ENCODE measurements at regions not wholly inside any gene's neighbourhood (a gene's known extent, or its start where the extent isn't known, plus 50 kb on each side); places are given as distances from the start of the nearest gene placed in this dataset.

GRCh38 chr2:226515344-226516055 is 284.1 kb downstream of the IRS1 start:
- no peak for DNase-seq

GRCh38 chr2:226514895-226515294 is 284.7 kb downstream of the IRS1 start:
- no peak for DNase-seq

GRCh38 chr2:226511311-226511710 is 288.3 kb downstream of the IRS1 start:
- DNase-seq, result no peak

DNA sequence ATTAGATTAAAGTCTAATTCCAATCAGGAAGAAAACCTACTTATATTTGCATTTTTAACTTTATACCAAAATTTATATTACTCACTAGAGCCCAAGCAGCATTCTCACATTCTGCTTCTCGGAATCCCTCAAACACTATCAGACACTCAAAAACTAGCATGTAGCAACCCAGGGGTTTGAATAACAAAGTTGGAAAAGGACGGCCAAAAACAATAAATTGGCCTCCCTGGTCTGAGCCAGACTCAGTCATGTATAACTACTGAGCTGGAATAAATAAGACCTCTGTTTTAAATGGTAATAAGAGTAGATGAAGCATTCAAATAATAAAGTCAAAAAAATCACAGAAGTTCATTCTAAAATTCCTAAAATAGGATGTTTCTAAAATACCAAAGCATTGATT is 290.9 kb downstream of the IRS1 start:
- no peak for DNase-seq

DNA sequence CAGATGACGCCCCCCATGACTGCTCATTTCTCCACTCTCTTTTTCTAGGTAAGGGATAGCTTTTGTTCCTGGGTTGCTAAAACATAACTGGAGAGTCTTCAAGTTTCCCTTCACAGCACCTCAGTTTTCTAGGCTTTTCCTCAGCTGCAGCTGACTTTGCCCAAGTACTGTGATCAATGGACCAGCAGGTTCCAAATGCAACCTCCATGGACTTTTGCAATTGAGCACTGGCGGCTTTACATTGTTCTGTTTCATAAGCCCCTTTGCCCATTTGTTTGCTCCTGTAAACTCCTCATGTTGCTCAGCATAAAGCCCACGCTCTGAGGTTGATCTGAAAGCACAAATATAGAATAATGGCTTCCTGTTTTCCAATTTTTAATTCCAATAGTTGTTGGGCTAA is 291.6 kb downstream of the IRS1 start:
- no peak for DNase-seq

GRCh38 chr2:226497146-226497909 is 302.3 kb downstream of the IRS1 start:
- DNase-seq, result no peak

GRCh38 chr2:226496273-226496550 is 303.4 kb downstream of the IRS1 start:
- DNase-seq, result no peak

GRCh38 chr2:226495466-226496272 is 304.0 kb downstream of the IRS1 start:
- DNase-seq, result no peak

- DNase-seq, result no peak
These were observed 308.5 kb downstream of the IRS1 start for GRCh38 chr2:226491112-226491511.

DNA sequence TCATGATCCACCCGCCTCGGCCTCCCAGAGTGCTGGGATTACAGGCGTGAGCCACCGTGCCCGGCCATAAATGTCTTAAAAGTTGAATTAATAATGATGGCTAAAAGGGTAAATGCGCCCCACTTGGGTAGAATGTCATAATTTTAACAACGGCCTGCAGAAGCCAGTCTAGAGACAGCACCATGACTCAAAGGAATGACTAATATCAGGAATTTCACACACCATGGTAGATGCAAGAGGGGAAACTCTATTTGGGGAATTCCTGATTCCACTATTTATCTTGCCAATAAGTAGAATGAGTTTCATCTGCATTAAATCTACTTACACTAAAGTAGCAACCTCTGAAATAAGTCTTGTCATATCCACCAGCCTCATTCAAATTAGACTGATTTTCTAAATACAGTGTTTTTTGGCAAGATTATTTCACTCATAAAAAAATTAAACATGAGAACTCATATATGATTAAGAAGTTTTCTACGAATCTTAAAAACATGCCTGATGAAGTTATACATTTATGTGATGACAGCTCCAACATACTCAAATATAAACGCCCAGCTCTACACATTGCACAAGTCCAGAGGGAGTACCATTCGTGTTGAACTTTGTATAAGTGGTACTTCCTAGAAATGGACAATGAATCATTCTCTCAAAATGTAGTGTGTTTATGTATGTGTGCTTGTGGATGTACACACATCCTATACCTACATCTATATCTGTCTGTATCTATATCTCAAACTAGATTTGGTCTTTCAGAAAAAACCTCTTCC is 309.7 kb downstream of the IRS1 start:
- DNase-seq, result no peak

DNA sequence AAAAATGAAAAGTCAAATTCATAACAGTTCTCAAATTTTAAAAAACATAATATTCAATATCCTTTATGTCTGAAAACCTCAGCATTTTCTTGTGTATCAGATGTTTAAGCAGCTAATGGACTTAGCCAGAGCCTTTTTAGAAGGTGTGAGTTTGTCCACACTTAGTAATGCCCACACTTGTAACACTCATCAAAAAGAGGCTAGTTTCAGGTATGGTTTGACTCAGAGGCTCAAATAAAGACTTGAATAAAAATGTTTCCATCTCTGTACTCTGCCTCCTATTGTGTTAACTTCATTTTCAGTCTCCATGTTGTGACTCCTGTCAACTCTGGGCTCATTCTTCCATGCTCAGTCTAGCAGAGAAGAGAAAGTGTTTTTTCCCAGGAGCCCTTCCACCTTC is 311.6 kb downstream of the IRS1 start:
- no peak for DNase-seq

DNA sequence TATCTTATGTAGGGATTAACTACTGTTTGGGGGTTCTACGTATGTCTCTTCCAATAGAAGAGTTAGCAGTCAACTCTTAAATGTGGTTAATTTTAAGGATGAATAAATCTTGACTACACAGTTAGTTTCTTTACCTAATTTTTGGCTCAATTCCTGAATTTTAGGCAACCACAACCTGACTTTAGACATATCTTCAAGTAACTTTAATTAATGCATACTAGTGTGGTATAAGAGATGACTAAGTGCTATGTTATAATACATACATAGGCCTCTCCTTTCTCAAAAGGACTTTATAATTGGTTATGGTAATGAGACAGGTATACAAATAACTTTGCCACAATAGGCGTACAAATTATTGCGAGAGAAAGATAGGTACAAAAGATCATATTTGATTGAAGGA is 312.0 kb downstream of the IRS1 start:
- no peak for DNase-seq

DNA sequence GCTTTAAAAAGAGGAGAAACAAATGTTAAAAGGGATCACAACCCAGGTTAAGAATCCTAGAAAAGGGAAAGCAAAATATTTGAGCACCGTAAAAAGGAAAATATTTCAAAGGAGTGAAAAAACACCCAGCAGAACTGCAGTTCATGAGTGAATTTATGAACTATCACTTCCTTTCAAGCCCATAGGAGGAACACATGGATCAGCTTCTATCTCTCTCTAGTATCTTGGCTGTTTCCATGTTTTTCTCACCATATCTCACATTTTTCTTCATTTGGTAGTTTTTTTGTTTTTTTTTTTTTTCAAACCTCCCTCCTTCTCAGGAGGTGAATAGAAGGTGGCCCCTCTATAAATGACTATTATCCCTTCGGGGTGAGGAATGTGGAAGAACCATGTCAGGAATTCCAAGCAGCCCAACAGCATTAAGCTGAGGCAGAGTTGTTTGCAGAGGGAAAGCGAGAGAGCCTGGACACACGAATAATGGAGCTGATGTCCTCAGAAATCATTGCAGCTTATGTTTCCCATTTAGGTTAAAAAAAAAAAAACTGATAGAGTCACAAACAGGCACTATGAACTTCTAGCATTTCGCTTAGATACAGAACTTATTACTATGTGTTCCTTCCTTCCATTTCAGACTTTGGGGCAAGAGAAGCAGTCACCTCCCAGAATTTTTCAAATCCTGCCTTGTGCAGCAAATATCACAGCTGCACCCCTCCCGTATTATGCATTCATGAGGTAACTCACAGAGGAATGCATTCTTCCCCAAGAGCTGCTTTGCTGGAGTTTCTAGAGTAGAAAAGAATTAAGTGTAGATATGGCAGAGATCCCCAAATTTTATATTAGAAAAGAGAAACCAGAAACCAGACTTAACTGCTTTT is 315.6 kb downstream of the IRS1 start:
- DNase-seq, result no peak

DNA sequence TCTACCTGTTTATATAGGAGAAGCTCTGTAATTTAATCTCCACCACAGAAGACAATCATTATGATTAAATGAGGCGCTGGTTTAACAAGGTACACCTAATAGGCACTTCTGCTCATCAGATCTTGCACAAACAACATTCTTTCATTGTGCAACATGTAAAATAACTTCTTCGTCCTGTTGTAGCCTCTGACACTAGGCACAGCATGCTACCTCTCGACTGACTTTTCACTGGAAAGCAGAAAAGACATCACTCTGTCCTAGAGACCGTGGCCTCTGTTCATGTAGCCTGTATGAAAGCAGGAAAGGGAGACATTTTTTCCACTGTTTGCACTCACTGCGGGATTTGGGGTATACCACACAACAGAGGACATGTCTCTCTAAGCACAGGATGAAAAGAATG is 316.5 kb downstream of the IRS1 start:
- no peak for DNase-seq

GRCh38 chr2:226478109-226478809 is 321.4 kb downstream of the IRS1 start:
- no peak for DNase-seq

- DNase-seq, result no peak
These were observed 322.2 kb downstream of the IRS1 start for GRCh38 chr2:226477221-226478108.

- no peak for DNase-seq
These were observed 324.0 kb downstream of the IRS1 start for GRCh38 chr2:226475650-226476049.

- no peak for DNase-seq
These were observed 325.5 kb downstream of the IRS1 start for GRCh38 chr2:226474131-226474530.

DNA sequence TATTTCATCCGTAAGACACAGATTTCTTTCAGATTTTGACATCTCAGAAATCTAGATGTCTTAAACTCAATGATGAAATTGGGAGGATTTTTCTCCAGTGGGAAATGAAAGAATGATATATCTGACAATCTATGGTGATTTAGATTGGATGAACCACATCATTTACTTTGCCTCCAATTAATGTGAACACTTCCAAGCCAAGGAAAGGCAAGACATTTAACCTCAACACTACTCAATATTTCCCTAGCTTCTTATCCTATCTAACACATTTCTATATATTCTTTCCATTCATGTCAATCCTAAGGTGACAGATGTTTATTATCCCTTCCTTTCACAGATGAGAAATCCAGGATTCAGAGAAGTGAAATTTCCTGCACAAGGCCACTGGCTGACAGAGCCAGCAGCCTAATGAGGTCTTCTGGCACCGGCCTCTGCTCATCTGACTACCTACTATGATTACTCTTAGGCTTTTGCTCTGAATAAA is 327.6 kb downstream of the IRS1 start:
- no peak for DNase-seq

DNA sequence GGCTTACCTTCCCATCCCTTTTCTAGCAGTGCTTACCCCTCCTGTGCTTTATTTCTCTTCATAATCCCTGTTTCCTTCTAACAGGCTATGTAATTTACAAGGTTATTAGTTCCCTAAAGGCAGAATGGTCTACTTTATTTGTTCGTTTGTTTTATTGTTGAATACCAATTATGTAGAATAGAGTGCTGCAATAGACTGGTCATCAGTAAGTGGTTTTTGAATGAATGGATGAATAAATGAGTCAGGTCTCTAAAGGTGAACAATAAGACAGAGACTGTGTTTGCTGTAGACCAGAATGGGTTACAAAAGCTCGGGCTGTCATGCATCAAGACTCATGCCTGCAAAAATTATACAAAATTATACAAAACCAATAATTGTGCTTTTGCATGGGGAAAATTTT is 332.0 kb downstream of the IRS1 start:
- no peak for DNase-seq
